GM19372 (cell line): ENCODE measurements at regions not wholly inside any gene's neighbourhood (a gene's known extent, or its start where the extent isn't known, plus 50 kb on each side); places are given as distances from the start of the nearest gene placed in this dataset.

Experiments
- ATAC-seq: cut with Tn5 transposase; IDR thresholded peaks from one replicate; pipeline ENCODE4 v1.9.1; 2021; ENCODE audit warnings: mild to moderate bottlenecking, low read depth, moderate library complexity; ENCODE audit not compliant: unreplicated experiment

GRCh38 chr7:41383596-41383995 is 319.3 kb downstream of the INHBA start:
- ATAC-seq = no peak

GRCh38 chr7:41378156-41378555 is 324.7 kb downstream of the INHBA start:
- no peak for ATAC-seq

- ATAC-seq = no peak
These were observed 327.3 kb downstream of the INHBA start for GRCh38 chr7:41375582-41375981.

- ATAC-seq = no peak
These were observed 328.6 kb downstream of the INHBA start for GRCh38 chr7:41374150-41374848.

GRCh38 chr7:41367967-41368882 is 334.7 kb downstream of the INHBA start:
- no peak for ATAC-seq

GRCh38 chr7:41351091-41351490 is 351.8 kb downstream of the INHBA start:
- no peak for ATAC-seq

GRCh38 chr7:41346878-41347277 is 356.0 kb downstream of the INHBA start:
- no peak for ATAC-seq

- ATAC-seq = no peak
These were observed 362.8 kb downstream of the INHBA start for GRCh38 chr7:41339913-41340676.

GRCh38 chr7:41336981-41337380 is 365.9 kb downstream of the INHBA start:
- no peak for ATAC-seq

GRCh38 chr7:41336455-41336952 is 366.4 kb downstream of the INHBA start:
- no peak for ATAC-seq

GRCh38 chr7:41334071-41334862 is 368.6 kb downstream of the INHBA start:
- no peak for ATAC-seq

GRCh38 chr7:41333511-41333910 is 369.4 kb downstream of the INHBA start:
- ATAC-seq = no peak

- no peak for ATAC-seq
These were observed 371.7 kb downstream of the INHBA start for GRCh38 chr7:41331194-41331593.

GRCh38 chr7:41328544-41328943 is 374.3 kb downstream of the INHBA start:
- ATAC-seq = no peak

GRCh38 chr7:41328131-41328530 is 374.8 kb downstream of the INHBA start:
- ATAC-seq = no peak

- ATAC-seq = no peak
These were observed 376.3 kb downstream of the INHBA start for GRCh38 chr7:41326616-41327015.

GRCh38 chr7:41323806-41324205 is 379.1 kb downstream of the INHBA start:
- no peak for ATAC-seq

GRCh38 chr7:41319581-41319980 is 383.3 kb downstream of the INHBA start:
- ATAC-seq = no peak

- no peak for ATAC-seq
These were observed 386.5 kb downstream of the INHBA start for GRCh38 chr7:41316410-41316809.

GRCh38 chr7:41315764-41316163 is 387.1 kb downstream of the INHBA start:
- ATAC-seq = no peak
